ENCODE measurements at regions not wholly inside any gene's neighbourhood (a gene's known extent, or its start where the extent isn't known, plus 50 kb on each side); places are given as distances from the start of the nearest gene placed in this dataset.

DNA sequence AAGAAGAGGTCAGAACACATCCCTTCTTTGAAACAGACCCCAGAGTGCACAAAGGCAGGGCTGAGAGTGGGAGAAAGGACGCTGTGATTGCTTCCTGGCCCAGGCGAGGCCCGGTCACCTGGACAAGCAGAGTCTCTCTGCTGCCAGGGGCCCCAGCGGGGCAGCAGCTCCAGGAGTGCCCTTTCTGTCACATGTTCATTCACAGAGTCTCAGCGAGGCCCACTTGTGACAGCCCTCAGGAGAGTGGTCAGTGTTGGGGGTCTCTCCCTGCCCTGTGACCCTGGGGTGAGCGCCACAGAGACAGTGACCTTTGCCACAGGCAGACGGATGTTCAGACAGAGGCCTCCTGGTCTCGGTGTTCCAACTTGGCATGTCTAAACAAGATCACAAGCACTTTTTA is 130.2 kb upstream of the IRX4 start:
- TF ChIP-seq, protein P1, sequence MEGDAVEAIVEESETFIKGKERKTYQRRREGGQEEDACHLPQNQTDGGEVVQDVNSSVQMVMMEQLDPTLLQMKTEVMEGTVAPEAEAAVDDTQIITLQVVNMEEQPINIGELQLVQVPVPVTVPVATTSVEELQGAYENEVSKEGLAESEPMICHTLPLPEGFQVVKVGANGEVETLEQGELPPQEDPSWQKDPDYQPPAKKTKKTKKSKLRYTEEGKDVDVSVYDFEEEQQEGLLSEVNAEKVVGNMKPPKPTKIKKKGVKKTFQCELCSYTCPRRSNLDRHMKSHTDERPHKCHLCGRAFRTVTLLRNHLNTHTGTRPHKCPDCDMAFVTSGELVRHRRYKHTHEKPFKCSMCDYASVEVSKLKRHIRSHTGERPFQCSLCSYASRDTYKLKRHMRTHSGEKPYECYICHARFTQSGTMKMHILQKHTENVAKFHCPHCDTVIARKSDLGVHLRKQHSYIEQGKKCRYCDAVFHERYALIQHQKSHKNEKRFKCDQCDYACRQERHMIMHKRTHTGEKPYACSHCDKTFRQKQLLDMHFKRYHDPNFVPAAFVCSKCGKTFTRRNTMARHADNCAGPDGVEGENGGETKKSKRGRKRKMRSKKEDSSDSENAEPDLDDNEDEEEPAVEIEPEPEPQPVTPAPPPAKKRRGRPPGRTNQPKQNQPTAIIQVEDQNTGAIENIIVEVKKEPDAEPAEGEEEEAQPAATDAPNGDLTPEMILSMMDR (IDR thresholded peaks at IDR 0.05; ENCODE audit: low read length), result no peak
- TF ChIP-seq EZH2 (optimal IDR thresholded peaks at IDR 0.05; ENCODE audit: low read depth, low read length), result no peak
- no peak for TF ChIP-seq EZH2phosphoT487 (IDR thresholded peaks at IDR 0.05; ENCODE audit: low read length)
